NCI-H748 (cell line): ENCODE measurements at regions not wholly inside any gene's neighbourhood (a gene's known extent, or its start where the extent isn't known, plus 50 kb on each side); places are given as distances from the start of the nearest gene placed in this dataset.
A peak's percentile ranks its signal among the peaks of the same experiment; 100 is the strongest.

Source experiments
- DNase-seq: peaks from one replicate; lab custom pipeline; 2025; ENCODE audit not compliant: unreplicated experiment; lab: John Stamatoyannopoulos, UW

- no peak for DNase-seq
These were observed 135.9 kb downstream of the PAH start for GRCh38 chr12:102781117-102781516.

DNA sequence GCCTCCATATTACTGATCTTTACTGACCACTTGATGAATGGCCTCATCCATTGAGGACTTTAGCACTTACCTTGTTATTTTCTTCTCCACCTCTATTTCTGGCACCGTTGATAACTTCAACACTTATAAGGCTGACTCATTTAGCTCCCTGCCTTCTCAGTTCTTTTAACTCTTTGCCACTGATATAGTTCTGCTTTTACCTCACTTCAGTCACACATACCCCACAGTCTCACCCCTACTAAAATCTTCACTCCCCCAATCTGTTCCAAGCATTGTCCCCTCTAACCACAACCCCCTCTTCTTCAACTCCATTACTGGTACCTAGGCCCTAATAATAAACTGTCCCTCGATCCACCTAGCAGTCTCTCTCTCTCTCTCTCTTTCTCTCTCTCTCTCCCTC lies 141.0 kb downstream of the PAH start:
- no peak for DNase-seq

GRCh38 chr12:102769323-102769916 lies 147.6 kb downstream of the PAH start:
- DNase-seq: peak; percentile 64

GRCh38 chr12:102766961-102767360 lies 150.1 kb downstream of the PAH start:
- DNase-seq: no peak

DNA sequence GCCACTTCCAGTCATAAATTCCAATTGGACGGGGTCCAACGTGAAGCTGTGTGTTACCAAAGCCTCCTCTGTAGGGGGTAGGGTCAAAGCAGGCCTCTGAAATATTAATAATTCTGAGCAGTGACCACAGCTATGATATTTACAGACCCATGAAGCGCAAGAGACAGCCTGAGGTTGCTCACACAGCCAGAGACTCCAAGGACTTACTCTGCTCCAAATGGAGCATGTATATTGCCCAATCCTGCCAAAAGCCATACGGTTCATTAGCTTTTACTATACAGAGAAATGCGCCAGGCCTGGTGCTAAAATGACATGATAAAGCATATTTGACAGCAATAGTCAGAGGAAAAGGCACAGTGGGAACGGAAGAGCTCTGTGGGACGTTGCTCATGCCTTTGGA lies 151.3 kb downstream of the PAH start:
- no peak for DNase-seq

- no peak for DNase-seq
These were observed 153.6 kb downstream of the PAH start for GRCh38 chr12:102763471-102763870.

DNA sequence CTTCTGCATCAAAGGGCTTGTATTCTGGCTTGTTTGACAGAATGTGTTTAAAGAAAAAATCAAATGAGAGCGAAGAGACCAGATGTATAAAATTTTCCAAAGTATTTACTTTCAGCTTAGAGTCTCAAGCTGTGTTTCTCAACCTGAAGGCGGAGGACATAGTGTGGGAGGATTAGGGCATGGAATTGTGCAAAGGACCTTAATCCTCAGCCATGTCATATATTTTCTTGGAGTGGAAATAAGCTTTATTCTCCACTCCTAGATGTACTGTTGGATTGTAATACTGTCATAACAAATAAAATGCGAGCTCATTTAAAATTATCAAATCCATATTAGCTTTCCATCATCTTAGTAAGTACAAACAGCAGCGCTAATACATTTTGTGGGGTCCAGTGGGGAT lies 154.0 kb downstream of the PAH start:
- no peak for DNase-seq

DNA sequence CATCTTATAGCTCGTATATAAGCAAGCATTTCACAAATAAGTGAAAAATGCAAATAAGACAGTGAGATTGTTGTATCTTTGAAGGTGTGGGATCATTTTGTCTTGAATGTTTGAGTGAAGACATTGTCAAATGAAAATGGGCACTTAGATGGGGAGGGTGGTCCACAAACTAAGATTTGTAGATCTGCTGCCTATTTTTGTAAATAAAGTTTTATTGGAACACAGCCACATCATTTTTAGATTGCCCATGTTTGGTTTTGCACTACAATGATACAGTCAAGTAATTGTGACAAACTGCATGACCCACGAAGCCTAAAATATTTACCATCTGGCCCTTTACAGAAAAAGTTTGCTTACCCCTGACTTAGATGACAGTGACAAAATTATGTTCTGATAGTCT lies 156.7 kb downstream of the PAH start:
- no peak for DNase-seq

- no peak for DNase-seq
These were observed 157.6 kb downstream of the PAH start for GRCh38 chr12:102759466-102759865.

- no peak for DNase-seq
These were observed 159.2 kb downstream of the PAH start for GRCh38 chr12:102757882-102758226.

- no peak for DNase-seq
These were observed 159.7 kb downstream of the PAH start for GRCh38 chr12:102757154-102757881.

DNA sequence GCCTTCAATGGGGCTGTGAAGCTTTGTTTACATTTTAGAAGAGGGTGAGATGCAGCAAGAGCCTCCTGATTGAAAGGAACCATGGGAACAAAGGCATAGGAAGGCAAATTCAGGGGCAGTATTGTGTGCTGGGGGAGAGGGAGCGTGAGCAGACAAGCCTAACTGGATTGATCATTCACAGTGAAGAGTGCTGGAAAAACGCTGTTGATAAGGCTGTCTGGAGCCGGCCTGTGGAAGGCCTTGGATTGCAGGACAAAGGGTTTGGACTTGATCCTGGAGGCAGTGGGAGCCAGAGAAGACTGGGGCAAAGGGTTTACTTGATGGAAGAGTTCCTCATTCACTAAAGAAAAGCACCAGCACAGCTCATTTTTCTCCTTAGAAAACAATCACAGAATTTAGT lies 160.5 kb downstream of the PAH start:
- DNase-seq: peak; percentile 46

DNA sequence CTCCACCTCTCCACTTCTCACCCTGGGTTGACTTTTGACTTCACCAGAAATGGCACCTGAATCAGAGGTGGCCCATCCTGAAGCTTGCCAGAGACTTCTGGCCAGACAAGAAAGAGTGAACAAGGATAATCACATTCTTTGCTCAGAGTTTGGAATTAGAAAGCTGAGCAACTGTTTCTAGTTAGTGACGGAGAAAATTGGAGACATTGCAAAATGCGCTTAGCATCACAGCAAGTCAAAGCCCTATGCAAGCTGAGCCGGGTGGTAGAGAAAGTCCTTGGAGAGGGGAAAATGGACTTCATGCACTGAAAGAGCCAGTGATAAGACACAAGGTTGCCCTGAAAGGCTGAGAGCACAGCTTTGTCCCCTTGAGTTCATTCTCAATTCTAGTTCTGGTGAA lies 161.8 kb downstream of the PAH start:
- DNase-seq: no peak

DNA sequence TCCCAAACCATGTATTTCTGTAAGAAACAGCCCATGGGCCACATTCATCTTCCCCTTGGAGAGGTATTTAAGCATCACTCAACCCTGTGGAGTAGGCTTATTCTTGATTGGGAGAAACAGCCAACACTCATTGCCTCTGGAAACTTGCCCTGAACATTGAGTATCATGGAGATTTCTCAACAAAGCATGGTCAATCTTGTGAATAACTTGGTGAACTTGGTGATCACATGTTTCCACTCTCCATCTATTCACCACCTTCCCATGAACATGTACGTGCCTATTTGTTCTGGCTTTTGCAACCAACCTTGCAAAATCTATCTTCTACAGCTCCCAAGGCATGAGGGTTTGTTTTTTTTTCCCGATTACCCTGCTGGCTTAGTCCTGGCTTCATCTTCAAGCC lies 163.2 kb downstream of the PAH start:
- no peak for DNase-seq

DNA sequence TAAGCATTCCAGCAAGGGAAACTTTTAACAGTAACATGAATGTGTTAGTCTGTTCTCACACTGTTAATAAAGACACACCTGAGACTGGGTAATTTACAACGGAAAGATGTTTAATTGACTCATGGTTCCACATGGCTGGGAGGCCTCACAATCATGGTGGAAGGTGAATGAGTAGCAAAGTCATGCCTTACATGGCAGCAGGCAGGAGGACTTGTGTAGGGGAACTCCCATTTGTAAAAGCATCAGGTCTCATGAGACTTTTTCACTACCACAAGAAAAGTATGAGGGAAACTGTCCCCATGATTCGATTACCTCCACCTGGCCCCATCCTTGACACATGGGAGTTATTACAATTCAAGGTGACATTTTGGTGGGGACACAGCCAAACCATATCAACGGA lies 168.3 kb downstream of the PAH start:
- DNase-seq: no peak

- DNase-seq: no peak
These were observed 170.1 kb downstream of the PAH start for GRCh38 chr12:102746963-102747362.

GRCh38 chr12:102745971-102746600 lies 171.0 kb downstream of the PAH start:
- peak; percentile 4 for DNase-seq

DNA sequence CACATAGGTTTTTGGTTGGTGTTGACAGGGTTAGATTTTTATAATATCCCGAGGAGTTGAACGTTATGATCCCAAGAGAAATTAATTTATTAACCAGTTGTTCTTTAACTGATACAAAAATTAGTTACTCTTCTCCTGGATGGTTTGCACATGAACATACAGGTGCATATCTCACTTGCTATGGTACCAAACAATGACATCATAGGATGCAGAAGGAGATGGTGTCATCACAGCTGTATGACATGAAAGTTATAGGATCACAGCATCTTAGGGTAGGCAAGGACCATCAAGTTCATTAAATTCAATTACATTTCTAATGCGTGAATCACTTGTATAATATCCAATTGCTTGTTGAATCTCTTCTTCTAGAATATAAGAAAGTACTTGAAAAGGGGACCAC lies 175.8 kb downstream of the PAH start:
- no peak for DNase-seq

- DNase-seq: peak; percentile 61
These were observed 176.7 kb downstream of the PAH start for GRCh38 chr12:102740141-102740955.

- DNase-seq: no peak
These were observed 180.7 kb downstream of the PAH start for GRCh38 chr12:102736328-102736727.

- no peak for DNase-seq
These were observed 181.9 kb downstream of the PAH start for GRCh38 chr12:102735104-102735503.

DNA sequence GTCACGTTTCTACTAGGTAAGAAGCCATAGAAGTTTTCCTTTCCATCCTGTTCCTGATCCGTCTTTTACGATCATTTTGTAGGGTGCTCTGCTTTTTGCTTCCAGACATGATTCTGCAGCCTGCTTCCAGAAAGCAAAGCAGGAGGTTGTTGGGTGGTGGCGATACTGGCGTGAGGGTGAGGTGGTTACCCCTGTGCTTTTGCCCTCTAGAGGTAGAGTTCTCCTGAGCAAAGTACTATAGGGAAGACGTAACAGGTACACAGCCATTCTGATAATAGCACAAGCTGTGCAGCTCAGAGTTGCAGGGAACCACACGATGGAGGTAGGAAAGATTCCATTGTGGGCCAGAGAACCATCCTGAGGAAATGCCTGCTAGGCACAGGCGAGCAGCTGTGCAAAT lies 186.0 kb downstream of the PAH start:
- DNase-seq: peak; percentile 10
